HG03571 (cell line): ENCODE measurements at regions not wholly inside any gene's neighbourhood (a gene's known extent, or its start where the extent isn't known, plus 50 kb on each side); places are given as distances from the start of the nearest gene placed in this dataset.
A peak's percentile ranks its signal among the peaks of the same experiment; 100 is the strongest.

ENCODE experiments used
- ATAC-seq: cut with Tn5 transposase; IDR thresholded peaks from one replicate; pipeline ENCODE4 v1.9.1; 2021; ENCODE audit not compliant: unreplicated experiment

- no peak for ATAC-seq
Observed at GRCh38 chr9:110133608-110134210, 74.2 kb downstream of the C9orf152 start.

- ATAC-seq = no peak
Observed at GRCh38 chr9:110135846-110136245, 72.1 kb downstream of the C9orf152 start.

GRCh38 chr9:110136802-110137201 is 71.2 kb downstream of the C9orf152 start:
- no peak for ATAC-seq

GRCh38 chr9:110140276-110140675 is 67.7 kb downstream of the C9orf152 start:
- no peak for ATAC-seq

GRCh38 chr9:110141227-110141793 is 66.6 kb downstream of the C9orf152 start:
- no peak for ATAC-seq

- ATAC-seq = no peak
Observed at GRCh38 chr9:110142253-110142652, 65.7 kb downstream of the C9orf152 start.

- no peak for ATAC-seq
Observed at GRCh38 chr9:110142868-110143481, 65.0 kb downstream of the C9orf152 start.

- peak; percentile 49 for ATAC-seq
Observed at GRCh38 chr9:110143485-110143884, 64.5 kb downstream of the C9orf152 start.

- peak; percentile 40 for ATAC-seq
Observed at GRCh38 chr9:110143950-110144545, 63.9 kb downstream of the C9orf152 start.

GRCh38 chr9:110146373-110146772 is 61.6 kb downstream of the C9orf152 start:
- ATAC-seq = no peak

GRCh38 chr9:110148384-110148783 is 59.6 kb downstream of the C9orf152 start:
- peak; percentile 70 for ATAC-seq

GRCh38 chr9:110148891-110149290 is 59.1 kb downstream of the C9orf152 start:
- ATAC-seq = no peak
